NCI-H2029 (cell line): ENCODE measurements at regions not wholly inside any gene's neighbourhood (a gene's known extent, or its start where the extent isn't known, plus 50 kb on each side); places are given as distances from the start of the nearest gene placed in this dataset.
"Not testable (repeated sequence)": the region's sequence is repeated elsewhere in the genome, so short reads cannot be mapped to it uniquely, and the experiment has no call there.

Source experiments
- DNase-seq: peaks from one replicate; lab custom pipeline; 2025; lab: John Stamatoyannopoulos, UW

DNA sequence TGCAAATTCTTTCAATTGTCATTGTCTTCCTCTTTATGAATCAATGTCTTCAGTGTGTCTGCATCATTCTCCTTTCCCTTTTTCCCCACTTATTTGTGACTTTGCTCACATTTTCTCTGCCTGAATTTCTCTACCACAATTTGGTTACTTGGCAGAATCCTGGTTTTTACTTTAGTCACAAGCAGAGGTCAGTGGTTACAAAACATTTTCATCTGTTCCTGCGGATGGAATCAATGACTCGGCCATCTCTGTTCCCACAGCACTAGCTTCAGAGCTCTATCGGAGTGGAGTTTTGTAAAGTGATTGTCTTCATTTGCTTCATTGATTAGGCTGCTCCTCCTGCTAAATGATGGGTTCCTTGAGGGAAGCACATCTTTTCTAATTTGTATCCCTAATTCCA is 501.3 kb upstream of the AADAT start:
- DNase-seq: no peak

DNA sequence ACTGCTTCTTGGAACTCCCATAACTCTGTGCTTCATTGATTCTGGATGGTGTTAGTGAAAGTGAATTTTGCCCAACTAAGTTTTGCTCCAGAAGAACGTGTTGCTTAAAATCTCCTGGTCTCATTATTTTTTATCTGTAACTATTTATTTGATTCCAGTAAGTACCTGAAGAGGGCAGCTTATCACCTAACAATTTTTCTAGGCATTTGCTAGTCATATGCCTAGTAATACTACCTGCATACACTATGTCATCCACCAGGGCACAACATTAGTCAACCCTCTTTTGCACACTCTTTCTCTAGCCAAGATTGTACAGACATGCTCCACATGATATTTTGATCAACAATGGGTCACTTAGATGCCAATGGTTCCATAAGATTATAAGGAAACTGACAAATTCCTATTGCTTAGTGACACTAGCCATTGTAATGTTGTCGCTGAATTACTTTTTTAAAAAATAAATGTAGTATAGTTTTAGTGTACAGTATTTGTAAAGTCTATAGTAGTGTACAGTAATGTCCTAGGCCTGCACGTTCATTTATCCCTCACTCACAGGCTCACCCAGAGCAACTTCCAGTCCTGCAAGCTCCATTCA is 499.9 kb upstream of the AADAT start:
- no peak for DNase-seq

GRCh38 chr4:170581969-170582368 is 492.2 kb upstream of the AADAT start:
- DNase-seq: no peak

DNA sequence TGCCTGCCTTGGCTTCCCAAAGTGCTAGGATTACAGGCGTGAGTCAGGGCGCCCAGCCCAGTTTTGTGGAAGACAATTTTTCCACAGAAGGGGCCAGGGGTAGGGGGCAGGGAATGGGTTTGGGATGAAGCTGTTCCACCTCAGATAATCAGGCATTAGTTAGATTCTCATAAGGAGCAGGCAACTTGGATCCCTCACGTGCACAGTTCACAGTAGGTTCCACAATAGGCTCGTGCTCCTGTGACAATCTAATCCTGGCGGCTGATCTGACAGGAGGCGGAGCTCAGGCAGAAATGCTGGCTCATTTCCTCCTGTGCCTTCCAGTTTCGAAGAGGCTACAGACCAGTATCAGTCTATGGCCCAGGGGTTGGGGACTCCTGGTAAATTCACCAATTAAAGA is 491.6 kb upstream of the AADAT start:
- no peak for DNase-seq

DNA sequence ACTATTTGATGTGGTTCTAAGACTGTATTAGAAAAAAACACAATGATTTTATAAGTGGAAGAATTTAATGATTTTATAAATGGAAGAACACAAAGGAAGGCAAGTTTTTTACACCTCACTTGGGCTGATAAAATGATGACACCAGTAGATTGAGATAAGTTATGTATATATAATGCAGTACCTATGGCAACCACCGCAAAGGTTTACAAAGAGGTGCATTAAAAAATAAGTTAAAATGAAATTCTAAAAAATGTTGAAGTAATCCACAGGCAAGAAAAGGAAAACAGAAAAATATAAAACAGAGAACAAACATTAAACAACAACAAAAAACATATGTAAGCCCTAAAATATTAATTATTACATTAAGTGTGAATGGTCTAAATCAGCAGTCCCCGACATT is 490.9 kb upstream of the AADAT start:
- DNase-seq: no peak

DNA sequence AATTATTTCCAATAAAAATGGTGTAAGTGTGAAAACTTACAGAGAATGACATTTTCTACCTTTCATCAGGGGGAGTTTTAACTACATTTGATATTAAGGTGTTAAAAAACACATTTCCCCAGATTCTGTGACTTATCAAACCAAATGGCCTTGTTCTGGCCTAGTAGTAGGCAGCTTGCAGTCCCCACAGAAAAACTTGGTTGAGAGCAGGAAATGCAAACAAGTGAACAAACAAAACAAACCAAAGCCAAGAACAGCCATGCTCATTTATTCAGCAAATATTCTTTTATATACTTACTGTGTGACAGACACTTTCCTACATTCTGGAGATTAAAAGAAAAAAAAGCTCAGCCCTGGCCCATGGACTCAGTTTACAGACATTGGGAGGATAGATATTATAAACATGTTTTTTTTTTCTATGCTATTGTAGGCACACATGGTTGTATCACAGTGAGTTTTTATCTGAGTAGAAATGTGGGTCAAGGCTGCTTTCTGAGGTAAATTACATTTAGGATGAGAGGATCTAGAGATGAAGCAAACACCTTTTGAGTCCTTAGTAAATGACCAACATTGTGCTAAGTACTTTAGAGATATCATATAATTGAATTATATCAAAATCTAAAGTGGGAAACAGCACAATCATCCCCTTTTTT is 449.2 kb upstream of the AADAT start:
- DNase-seq: no peak

- DNase-seq: no peak
Measured at GRCh38 chr4:170529748-170530722, 440.3 kb upstream of the AADAT start.

DNA sequence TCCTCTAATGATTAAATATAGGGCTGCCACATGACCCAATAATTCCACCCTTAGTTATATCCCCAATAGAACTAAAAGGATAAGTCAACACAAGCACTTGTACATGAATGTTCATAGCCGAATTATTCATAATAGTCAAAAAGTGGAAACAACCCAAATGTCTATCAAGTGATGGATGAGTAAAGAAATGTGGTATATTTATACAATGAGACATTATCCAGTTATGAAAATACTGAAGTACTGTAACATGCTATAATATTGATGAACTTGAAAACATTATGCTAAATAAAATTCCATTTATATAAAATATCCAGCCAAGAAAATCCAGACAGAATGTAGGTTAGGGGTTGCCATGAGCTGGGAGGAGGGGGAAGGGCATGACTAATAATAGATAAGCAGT is 436.7 kb upstream of the AADAT start:
- DNase-seq: no peak

- no peak for DNase-seq
Measured at GRCh38 chr4:170522427-170522970, 432.7 kb upstream of the AADAT start.

- DNase-seq: no peak
Measured at GRCh38 chr4:170497689-170498088, 407.9 kb upstream of the AADAT start.

- DNase-seq: no peak
Measured at GRCh38 chr4:170497112-170497511, 407.4 kb upstream of the AADAT start.

GRCh38 chr4:170491981-170492380 is 402.2 kb upstream of the AADAT start:
- DNase-seq: no peak

GRCh38 chr4:170476351-170476750 is 386.6 kb upstream of the AADAT start:
- no peak for DNase-seq

DNA sequence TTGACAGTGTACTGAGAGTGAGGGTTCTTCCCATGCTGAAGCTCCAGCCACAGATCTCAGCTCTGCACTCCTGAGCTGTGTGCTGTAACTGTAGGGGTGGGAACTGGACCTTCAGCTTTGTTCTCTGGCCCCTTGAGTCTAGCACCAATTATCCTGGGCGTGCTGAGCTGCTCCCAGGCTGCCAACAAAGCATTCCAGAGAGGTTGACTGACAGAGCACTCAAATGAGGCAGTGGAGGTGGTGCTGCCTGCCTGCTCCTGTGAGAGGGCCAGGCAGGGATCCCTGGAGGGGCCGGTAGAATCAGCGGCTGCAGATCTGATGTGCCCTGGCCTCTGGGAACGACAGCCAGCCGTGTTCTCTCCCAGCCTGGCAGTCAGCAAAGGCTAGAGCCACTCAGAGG is 375.7 kb upstream of the AADAT start:
- DNase-seq: no peak

DNA sequence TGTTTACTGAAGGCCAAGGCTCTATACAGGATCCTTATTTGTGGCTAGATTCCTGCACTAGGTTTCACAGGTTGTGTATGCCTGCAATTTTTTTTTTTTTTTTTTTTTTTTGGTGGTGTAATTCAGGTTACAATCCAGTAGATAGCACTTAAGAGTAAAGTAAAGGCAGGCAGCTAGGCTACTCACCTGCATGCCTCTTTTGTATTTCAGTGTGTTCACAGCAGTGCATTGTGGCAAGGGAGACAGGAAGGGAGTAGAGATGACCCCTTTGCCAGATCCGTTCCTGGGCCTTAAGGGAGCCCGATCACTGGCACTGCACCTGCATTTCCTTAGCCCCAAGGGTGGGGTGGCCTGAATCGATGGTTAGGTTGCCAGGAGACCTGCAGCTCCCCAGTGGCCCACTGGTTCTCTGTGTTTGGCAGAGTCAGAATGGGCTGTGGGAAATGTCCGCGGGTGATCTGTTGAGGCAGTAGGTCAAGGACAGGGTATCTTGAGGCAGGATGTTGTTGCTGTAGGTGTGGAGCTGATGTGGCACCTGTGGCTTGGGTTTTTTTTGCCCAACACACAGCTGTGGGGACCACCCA is 374.9 kb upstream of the AADAT start:
- no peak for DNase-seq

GRCh38 chr4:170446782-170447181 is 357.0 kb upstream of the AADAT start:
- DNase-seq: no peak

- DNase-seq: not testable (repeated sequence)
Measured at GRCh38 chr4:170441146-170441545, 351.4 kb upstream of the AADAT start.

- no peak for DNase-seq
Measured at GRCh38 chr4:170428929-170429328, 339.2 kb upstream of the AADAT start.

GRCh38 chr4:170425521-170426143 is 335.9 kb upstream of the AADAT start:
- no peak for DNase-seq

DNA sequence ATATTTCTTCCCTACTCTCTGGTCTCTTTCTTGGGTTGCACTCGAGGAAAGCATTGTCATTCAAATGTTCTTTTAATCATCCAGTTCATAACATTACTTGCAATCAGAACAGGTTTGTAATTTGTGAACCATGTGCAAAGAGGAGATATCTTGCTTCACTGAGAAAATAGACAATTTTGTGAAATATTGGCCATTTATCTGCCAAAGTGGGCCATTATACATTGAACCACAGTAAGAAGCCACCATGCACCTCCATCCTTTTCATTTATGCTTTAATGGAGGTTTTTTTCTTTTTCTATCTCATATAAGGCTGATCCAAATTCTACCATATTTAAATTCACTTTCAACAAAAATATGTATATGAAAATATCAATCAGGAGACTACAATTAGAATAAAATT is 335.3 kb upstream of the AADAT start:
- no peak for DNase-seq

GRCh38 chr4:170423137-170423536 is 333.4 kb upstream of the AADAT start:
- DNase-seq: no peak

- no peak for DNase-seq
Measured at GRCh38 chr4:170420255-170420693, 330.5 kb upstream of the AADAT start.
